ENCODE measurements at regions not wholly inside any gene's neighbourhood (a gene's known extent, or its start where the extent isn't known, plus 50 kb on each side); places are given as distances from the start of the nearest gene placed in this dataset.
"Not testable (repeated sequence)": the region's sequence is repeated elsewhere in the genome, so short reads cannot be mapped to it uniquely, and the experiment has no call there.

DNA sequence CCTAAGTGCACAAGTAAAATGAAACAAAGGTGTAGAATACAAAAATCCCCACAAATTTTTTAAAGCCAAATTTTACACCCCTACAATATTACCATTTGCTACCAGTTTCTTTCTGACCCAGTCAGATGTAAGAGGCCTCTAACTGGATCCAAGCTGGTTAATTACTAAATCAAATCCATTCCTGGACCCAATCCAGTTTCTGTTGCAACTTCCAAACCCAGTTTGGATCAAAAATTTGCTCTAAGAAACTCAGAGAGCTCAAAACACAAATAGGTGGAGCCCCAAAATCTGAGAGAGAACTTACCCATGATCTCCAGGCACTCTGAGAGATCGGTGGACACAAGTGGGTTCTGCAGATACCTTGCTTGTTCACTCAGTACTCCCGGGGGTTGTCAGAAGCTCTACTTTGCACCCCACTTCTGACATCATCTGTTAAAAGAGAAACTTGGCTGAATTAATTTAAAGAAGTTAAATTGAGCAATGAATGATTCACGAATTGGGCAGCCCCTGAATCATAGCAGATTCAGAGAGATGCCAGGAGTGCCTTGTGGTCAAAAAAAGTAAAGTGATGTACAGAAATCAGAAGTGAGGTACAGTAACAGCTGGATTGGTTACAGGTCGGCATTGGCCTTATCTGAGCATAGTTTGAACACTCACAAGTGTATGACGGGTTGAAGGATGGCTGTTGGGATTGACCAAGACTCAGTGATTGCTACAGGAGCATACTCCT lies 448.0 kb downstream of the KCNT2 start:
- no peak for DNase-seq

DNA sequence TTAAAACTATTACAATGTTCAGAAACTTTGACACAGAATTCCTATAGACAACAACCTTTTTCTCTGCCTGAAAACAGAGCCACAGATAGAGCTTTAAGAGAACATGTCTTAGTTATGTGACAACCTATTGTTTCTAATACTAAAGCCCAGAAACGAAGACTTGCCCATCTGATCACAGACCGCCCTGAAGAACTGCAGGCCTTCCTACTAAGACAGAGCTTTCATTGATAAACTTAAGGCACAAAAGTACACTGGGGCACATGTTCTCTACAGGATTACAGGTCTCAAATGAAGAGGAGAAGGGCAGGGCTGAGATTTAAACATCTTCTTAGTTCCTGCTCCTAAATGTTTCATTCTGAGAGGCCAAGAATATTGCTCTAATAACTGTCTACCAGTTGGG lies 452.7 kb downstream of the KCNT2 start:
- no peak for DNase-seq

DNA sequence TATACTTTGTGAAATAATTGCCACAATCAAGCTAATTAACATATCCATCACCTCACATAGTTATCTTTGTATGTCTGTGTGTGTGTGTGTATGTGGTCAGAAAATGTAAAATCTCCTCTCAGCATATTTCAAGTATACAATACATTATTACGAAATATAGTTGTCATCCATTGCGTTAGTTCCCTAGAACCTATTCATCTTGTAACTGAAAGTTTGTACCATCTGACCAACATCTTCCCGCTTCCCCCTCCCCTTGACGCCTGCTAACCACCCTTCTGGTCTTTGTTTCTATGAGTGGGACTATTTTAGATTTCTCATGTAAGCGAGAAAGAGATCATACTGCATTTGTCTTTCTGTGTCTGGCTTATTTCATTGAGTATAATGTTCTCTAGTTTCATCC lies 455.3 kb downstream of the KCNT2 start:
- DNase-seq = no peak

DNA sequence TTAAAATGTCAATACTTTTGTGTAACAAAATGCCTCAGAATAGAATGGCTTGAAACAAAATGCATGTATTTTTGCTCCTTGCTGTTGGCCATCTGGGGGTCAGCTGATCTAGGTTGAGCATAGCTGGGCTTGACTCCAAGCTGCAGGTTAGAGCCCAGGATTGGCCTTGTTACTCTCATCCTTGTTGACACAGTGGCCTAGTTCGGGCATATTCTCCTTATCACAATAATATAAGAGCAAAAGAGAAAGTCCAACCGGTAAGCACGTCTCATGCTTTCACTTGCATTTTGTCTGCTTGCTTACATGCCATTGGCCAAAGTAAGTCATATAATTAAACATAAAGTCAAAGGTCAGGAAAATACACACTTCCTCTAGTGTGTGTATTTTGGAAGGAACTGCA lies 456.2 kb downstream of the KCNT2 start:
- DNase-seq = no peak

DNA sequence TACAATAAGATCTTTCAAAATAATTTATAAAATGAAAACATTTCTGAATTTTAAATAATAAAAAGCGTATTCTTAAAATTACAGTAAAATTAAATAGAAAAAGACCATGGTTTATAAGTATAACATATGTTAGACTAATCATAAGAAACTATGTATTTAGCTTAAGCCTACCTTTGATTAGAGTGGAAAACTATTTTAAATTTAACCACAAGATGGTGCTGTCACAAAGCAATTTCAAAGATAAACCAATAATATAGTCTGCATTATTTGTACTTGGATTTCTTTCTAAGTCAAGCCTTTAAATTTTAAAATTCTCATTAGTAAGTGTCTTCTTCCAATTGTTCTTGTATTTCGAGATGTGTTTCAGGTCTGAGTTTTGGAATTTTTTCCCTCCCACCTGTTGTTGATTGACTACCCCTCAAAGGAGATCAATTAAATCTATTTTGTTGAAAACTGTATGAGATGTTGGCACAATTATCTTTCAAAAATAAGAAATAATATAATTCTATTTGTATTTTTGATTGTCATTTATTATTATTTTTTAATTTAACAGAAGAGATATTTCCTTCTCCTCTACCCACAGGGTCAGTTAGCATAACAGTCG lies 459.8 kb downstream of the KCNT2 start:
- peak; percentile 30 to 48 for DNase-seq

DNA sequence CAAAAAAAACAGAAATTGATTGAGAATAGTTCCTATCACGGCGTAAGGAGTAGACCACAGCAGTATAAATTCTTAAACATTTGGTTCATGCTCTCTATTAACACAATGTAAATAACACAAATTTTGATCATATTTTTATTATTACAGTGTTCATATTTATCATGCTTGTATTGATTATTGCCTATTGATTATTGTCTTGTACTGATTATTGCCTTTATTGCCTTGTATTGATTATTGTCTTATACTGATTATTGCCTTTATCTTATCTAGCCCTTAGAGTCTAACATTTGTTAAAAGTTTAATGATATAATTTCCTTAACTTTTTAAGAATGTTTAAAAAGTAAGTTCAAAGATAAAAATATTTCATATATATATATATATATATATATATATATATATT lies 460.7 kb downstream of the KCNT2 start:
- no peak for DNase-seq

DNA sequence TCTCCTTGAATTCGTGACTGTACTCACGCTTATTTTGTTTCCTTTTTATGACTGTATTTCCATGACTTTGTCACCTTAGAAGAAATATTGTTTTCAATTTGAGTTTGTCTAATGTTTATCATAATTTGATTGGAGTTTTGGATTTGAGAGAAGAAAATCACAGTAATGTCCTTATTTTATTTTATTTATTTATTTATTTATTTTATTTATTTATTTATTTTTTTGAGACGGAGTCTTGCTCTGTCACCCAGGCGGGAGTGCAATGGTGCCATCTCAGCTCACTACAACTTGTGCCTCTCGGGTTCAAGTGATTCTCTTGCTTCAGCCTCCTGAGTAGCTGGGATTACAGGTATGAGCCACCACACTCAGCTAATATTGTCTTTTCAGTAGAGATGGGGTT lies 463.1 kb downstream of the KCNT2 start:
- not testable (repeated sequence) for DNase-seq

DNA sequence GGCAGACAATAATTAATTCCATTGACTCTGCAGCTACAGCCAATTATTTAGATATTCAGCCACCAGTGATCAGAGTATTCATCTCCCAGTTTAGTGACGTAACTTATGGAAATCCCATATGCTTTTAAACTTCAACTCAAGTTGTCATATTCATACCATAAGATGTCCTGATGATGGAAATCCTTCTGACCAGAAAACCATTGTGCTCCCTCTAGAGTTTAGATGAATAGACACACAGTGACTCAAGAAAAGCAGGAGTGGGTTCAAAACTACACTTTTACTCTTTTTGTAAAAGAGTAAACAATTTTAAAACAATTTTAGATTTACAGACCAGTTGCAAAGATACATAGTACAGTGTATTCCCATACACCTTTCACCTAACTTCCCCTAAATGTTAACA lies 463.7 kb downstream of the KCNT2 start:
- DNase-seq = no peak

DNA sequence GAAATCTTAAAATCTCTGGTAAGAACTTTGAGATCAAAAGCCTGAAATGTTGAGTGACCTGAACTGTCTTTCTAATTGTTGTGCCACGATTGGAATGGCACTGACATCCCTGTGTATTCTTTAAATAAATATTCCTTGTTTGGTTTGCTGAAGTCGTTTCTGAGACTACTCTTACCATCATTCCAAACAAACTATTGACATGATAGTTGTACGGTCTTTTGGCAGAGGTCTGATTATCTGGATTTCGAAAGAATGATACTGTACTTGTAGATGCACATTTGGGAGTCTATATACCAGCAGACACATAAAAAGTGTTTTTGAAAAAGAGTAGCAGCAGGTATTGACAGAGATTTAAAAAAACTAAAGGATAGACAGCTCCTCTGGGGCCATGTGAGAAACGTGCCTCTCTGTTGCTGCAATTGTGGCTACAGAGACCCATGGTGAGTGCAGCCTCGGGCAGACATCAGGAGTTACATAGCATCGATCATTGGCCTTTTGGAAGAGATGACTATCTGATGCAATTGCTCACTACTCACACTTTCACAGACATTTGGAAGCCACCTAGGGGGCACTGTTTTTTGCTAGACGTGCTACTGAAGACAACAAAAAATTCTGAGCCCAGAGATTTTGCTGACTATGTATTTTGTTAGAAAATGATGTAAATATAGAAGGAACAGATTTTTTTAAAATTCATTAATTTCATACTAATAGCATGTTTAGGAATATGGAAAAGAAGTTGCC lies 464.5 kb downstream of the KCNT2 start:
- no peak for DNase-seq

DNA sequence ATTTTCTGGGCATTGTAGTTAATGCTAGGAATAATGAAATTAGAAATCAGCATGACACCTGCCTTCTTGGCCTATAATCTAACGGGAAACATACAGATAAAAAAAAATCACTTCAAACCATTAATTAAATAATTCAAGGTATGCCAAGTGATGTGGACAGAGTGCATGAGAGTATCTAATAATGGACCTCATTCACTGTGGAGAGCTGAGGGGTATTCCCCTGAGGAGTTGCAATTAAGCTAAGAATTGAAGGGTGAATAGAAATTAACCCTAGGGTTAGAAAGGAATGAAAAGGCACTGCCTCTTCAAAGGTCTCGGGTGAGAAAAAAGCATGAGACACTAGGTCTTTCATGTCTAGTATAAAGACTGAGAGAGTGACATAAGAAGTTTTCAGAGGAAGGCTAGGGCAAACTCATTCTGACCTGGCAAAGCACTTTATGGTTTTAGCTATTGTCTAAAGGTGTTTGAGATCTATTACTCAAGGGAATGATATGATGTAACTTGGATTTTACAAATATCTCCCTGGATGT lies 466.1 kb downstream of the KCNT2 start:
- no peak for DNase-seq

DNA sequence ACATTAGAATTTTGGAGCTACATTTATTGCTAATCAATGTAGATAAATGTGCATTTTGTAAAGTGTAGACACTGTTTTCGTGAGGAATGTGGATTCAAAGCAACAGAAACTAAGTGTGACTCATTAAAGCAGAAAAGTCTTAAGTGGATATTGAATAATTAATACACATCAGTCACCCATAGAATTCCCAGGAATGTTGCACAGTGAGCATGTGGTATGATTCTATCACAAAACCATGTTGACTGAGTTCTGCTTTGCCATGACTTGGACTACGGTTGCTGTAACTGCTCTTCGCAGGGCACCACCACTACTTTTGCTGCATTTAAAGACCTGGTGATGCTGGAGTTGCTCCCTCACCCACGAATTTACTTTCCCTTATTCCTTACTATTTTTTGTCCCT lies 471.8 kb downstream of the KCNT2 start:
- no peak for DNase-seq

DNA sequence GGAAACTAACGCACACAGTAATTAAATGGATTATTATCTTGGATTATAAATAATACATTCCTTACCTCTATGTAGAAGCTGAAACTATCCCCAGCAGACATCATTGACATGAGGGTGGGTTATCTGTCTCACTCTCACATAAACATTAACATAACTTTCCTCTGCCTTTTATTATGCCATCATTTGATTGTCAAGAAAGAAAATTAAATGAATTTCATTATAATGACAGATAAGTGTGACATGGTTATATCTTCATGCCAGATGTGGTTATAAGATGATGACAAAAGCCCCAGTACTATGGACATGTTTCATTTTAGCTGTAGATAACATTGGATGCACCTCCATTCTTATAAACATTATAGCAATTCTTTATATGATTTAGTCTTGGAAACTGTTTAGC lies 476.5 kb downstream of the KCNT2 start:
- no peak for DNase-seq

DNA sequence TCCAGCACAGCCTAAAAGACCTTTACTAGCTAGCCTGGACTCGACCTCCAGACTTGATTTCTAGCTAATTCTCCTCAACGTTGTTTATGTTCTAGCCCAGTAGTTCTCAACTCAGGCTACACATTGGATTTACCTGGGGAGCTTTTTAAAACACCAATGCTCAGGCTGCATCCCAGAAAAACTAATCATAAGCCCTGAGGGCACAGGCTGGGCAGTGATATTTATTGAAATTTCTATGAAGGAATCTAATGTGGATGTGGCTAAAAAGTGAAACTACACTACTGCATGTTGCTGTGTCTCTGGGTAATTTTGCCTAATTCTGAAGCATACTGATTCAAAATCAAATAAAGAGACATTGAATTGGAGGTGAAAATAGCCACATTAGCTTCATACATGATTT lies 479.4 kb downstream of the KCNT2 start:
- no peak for DNase-seq

DNA sequence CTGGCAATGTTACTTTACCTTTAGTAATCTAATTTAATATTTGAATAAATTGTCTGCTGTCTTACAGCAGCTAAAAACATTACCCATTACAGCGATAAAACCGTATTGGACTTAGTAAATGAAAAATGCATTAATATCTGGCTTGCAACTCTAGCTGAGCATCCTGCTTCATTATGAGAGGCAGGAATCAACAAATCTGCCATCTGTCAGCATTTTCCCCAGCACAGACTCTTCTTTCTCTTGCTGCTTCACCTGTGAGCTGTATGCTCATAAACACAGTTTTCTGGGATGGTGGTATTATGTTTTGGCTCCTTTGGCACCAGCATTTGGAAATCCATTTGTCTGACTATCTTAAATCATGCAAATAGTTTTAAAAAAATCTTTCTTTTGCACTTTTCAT lies 487.1 kb downstream of the KCNT2 start:
- DNase-seq = no peak

DNA sequence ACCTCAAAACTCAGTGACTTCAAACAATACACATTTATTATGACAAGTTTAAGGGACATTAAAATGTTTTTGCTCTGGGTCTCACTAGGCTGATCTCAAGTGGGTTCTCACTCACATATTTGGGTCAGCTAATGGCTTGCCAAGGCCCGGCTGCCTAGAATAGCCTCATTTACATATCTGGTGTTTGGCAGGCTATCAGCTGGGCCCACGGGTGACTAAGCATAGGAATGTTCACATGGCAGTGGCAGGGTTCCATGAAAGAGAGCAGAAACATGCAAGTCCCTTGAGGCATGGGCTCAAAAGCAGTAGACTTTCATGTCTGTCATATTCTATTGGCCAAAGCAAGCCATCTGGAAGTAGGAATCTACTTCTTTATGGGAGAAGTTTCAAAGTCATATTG lies 492.6 kb downstream of the KCNT2 start:
- no peak for DNase-seq

DNA sequence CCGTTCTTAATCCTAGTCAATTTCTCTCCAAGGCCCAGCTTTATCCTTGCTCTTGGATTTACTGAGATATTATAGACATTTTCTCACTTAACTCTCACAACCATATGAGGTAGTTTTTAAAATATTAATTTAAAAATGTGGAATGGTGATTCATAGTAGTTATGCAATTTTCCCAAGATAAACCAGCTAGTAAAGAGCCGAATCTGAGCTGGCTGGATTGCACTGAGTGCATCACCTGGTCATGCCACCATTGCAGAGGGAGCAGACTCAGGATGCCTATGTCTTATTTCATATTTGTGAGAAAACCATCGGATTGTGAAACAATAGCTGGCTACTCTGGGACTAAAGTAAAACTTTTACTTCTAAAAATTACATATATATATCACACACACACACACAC lies 494.0 kb downstream of the KCNT2 start:
- DNase-seq = no peak

DNA sequence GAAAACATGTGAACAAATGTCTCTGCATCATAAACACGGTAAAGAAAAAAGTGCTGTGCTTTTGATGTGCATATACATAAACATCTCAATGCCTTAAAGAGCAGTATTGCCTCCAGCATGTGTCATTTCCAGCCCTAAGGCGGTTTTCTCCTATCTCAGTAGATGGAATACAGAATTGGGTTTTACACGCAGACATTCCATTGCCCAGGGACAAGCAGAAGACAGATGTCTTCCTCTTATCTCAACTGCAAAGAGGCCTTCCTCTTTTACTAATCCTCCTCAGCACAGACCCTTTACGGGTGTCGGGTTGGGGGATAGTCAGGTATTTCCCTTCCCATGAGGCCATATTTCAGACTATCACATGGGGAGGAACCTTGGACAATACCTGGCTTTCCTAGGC lies 499.2 kb downstream of the KCNT2 start:
- not testable (repeated sequence) for DNase-seq

DNA sequence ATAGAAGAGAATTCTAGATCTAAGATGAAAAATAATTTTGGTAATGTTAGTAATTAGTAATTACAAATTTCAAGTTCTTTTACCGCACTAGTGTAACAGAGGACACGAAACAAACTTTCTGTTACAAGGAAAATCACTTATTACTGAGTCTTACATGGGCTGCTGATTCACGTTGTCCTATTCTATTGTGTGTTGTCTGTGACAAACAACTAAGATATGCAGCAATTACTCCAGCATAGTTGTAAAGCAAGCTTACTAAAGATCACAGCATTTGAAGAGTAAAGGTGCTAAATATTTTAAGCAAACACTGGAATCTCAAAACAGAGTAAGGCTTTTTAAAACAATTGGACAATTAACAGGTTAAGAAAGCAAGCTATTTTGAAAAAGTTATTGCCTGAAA lies 502.3 kb downstream of the KCNT2 start:
- DNase-seq = no peak

DNA sequence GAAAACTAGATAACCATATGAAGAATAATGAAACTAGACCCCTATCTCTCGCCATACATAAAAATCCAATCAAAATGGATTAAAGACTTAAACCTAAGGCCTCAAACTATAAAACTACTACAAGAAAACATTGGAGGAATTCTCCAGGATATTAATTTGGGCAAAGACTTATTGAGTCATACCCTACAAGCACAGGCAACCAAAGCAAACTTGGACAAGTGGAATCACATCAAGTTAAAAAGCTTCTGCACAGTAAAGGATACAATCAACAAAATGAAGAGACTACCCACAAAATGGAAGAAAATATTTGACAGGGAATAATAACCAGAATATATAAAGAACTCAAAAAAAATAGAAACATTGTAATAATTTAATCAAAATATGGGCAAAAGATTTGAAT lies 505.4 kb downstream of the KCNT2 start:
- DNase-seq = no peak

DNA sequence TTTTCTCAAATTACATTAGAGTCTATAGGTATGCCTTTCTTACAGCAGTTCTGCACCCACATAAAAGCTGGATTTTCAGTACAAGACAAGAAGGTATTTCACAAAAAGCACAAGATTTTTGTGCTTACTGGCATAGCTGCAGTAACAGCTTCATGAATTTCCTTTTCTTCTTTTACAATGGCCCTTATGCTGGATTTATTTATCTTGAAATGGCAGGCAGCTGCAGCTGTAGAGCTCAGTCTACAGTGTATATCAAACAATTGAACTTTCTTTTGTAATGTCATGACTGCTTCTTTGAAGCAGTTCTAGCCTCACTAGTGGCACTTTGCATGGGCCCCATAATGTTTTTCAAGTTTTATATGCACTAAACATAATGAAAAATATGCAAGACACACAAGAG lies 510.2 kb downstream of the KCNT2 start:
- no peak for DNase-seq

DNA sequence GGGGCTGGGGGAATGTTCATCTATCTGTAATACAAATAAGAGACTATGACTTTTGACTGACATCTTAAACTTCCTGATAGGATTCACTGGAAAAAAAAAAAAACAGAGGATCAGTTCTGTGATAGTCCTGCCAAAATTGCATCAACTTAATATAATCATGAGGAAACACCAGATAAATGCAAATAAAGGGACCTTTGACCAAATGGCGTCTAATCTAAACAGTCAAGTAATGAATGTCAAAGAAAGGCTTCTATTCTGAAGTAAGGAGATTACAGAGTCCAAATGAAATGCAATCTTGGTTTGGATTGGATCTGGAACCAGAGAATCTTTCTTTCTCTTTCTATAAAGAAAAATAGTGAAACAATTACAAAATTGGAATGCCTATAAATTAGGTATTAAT lies 513.4 kb downstream of the KCNT2 start:
- no peak for DNase-seq

DNA sequence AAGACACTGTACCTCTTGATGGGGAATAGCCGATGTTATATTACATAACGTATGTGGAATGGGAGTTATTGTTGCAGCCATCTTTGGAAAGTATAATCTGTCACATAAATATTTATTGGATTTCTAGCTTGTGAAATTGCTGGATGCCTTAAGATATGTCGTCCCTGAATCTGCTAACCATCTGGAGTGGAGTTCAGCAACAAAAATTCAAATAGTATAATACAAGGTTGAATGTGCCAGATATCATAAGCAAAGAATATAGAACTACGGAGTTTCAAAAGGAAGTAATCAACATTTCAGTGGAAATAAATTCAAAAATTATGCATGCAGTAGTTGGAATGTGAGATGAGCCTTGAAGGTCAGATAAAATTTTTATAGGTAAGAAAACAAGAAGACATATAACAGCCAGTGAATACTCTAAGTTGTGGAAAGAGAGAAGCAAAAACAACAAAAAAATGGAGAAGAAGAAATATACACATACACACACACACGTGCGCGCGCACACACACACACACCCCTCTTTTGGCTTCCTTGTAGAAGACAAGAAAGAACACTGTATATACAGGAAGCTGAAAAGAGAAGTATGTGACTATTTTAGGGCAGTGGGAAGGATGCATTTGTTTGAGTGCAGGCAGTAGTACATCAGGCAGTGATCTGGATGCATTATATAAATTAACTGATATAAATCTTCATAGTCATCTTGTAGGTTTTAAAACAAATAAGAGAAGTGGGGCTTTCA lies 516.7 kb downstream of the KCNT2 start:
- DNase-seq = no peak

DNA sequence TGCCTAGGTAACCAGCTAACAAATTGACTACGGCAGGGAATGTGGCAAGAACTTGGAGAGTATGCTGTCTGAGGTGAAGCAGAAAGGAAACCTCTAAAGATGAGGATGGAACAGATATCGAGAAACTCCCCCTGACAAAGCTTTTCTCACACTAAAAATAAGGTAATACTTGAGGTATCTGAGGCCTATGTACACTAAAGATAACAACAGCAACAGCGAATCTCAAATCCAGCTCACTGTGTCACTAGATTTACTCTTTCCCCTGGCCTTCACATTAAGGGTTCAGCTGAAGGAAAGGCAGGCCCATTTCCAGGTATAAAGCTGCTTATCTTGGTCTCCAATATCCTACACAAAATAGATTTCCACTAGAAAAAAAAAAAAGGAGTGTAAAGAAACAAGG lies 518.0 kb downstream of the KCNT2 start:
- no peak for DNase-seq

Measured in AML-193 (cell line).